ENCODE measurements at regions not wholly inside any gene's neighbourhood (a gene's known extent, or its start where the extent isn't known, plus 50 kb on each side); places are given as distances from the start of the nearest gene placed in this dataset.

DNA sequence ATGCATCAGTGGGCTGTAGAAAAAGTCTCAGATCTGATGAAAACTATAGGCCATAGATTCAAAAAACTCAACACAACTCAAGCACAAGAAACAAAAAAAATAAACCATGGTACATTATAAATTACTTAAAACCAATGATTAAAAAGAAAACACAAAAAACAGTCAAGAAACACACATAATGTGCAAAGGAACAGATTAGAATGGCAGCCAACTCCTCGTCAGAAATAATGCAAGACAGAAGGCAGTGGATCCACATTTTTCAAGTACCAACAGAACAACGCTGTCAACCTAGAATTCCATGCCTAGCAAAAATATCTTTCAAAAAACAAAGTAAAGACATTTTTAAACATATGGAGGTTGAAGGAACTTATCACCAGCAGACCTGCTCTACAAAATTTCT is 69.7 kb downstream of the PSMB1 start:
- no peaks in the 10 kb centered on the region for H3K9me3 ChIP-seq
- no peaks in the 10 kb centered on the region for H3K36me3 ChIP-seq
- no peak overlapping the region for H3K4me3 ChIP-seq
- TF ChIP-seq, protein P1, sequence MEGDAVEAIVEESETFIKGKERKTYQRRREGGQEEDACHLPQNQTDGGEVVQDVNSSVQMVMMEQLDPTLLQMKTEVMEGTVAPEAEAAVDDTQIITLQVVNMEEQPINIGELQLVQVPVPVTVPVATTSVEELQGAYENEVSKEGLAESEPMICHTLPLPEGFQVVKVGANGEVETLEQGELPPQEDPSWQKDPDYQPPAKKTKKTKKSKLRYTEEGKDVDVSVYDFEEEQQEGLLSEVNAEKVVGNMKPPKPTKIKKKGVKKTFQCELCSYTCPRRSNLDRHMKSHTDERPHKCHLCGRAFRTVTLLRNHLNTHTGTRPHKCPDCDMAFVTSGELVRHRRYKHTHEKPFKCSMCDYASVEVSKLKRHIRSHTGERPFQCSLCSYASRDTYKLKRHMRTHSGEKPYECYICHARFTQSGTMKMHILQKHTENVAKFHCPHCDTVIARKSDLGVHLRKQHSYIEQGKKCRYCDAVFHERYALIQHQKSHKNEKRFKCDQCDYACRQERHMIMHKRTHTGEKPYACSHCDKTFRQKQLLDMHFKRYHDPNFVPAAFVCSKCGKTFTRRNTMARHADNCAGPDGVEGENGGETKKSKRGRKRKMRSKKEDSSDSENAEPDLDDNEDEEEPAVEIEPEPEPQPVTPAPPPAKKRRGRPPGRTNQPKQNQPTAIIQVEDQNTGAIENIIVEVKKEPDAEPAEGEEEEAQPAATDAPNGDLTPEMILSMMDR (IDR thresholded peaks at IDR 0.05) = no peak
- TF ChIP-seq POLR2A (IDR thresholded peaks at IDR 0.05) = no peak
- no peak for DNase-seq
- no peak overlapping the region for H3K27ac ChIP-seq
- H3K27me3 ChIP-seq = no peaks in the 10 kb centered on the region
- H3K4me1 ChIP-seq = no peaks in the 10 kb centered on the region

DNA sequence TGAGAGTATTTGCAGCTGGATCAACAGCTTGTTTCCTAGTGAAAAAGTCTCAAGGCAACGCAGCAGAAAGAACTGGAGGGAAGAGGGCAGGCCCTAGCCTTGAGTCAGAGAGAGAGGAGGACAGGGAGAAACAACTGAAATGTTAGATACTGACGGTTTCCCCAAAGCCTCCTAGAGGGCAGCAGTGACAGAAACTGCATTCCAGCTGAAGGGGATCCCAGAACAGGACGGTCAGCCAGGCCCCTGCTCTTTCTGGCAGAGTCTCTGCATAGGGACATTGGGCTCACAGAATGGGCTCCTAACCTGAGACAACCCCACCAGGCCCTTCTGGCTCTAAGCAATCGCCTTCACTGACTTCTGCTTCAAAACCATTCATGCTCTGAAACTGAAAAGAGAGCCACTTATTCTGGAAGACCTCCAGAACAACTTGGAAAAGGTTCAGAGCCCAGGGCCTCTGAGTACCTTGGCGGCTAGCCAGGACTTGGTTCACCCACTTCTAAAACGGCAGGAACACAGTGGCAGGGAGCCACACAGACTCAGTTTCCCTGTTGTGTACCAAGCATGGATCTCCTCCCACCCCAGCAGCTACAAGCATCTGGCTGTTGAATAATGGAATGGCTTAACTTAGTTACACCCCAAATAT is 72.9 kb downstream of the PSMB1 start:
- no peaks in the 10 kb centered on the region for H3K9me3 ChIP-seq
- H3K27ac ChIP-seq = no peak overlapping the region
- H3K36me3 ChIP-seq = no peaks in the 10 kb centered on the region
- no peaks in the 10 kb centered on the region for H3K4me1 ChIP-seq
- TF ChIP-seq, protein P1 (IDR thresholded peaks at IDR 0.05) = no peak
- no peak for TF ChIP-seq POLR2A (IDR thresholded peaks at IDR 0.05)
- no peak overlapping the region for H3K4me3 ChIP-seq
- DNase-seq = no peak
- no peaks in the 10 kb centered on the region for H3K27me3 ChIP-seq

DNA sequence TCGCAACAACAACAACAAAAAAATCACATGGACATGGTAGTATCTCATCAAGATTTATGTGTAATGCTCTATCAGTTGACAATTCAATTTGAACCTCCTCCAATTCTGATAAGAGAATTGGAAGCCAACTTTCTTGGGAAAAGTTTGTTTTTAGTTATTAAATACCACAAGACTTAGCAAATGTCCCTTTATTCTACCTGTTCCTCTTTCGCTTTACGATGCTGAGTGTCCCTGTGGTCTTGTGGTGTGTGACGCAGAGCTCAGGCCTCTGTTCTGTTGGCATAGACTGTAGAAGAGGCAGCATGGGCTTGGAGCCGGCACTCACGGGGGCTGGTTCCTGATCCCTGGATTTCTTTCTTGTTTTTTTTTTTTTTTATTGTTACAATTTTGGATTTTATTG is 76.7 kb downstream of the PSMB1 start:
- DNase-seq = no peak
- Histone ChIP-seq H3K27ac (no peak overlapping the region), H3K27me3 (no peaks in the 10 kb centered on the region), H3K9me3 (no peaks in the 10 kb centered on the region), H3K36me3 (no peaks in the 10 kb centered on the region), H3K4me3 (no peak overlapping the region), H3K4me1 (no peaks in the 10 kb centered on the region)
- TF ChIP-seq, protein P1 (IDR thresholded peaks at IDR 0.05) = no peak
- TF ChIP-seq POLR2A (IDR thresholded peaks at IDR 0.05) = no peak

GRCh38 chr6:170475118-170475517 is 78.0 kb downstream of the PSMB1 start:
- no peak overlapping the region for H3K4me3 ChIP-seq
- no peak overlapping the region for H3K27ac ChIP-seq
- no peaks in the 10 kb centered on the region for H3K9me3 ChIP-seq
- H3K4me1 ChIP-seq = no peaks in the 10 kb centered on the region
- no peak for TF ChIP-seq POLR2A (IDR thresholded peaks at IDR 0.05)
- TF ChIP-seq, protein P1 (IDR thresholded peaks at IDR 0.05) = no peak
- no peak for DNase-seq
- no peaks in the 10 kb centered on the region for H3K36me3 ChIP-seq
- H3K27me3 ChIP-seq = no peaks in the 10 kb centered on the region

DNA sequence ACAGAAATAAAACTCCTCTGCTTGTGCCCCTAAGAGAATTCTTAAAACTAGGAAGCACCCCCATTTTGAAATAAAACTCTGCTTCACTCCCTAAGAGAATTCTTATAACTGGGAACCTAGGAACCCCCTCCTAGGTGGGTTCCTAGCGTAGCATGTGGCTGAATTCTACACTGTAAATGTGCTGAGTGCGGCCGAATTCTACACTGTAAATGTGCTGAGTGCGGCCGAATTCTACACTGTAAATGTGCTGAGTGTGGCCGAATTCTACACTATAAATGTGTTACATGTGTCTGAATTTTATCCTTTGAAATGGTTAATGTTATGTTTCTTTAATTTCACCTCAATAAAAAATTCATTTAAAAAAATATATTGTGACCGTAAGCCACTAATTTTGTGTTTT is 79.3 kb downstream of the PSMB1 start:
- no peaks in the 10 kb centered on the region for H3K4me1 ChIP-seq
- no peaks in the 10 kb centered on the region for H3K9me3 ChIP-seq
- no peaks in the 10 kb centered on the region for H3K27me3 ChIP-seq
- no peaks in the 10 kb centered on the region for H3K36me3 ChIP-seq
- H3K27ac ChIP-seq = no peak overlapping the region
- no peak for DNase-seq
- TF ChIP-seq, protein P1 (IDR thresholded peaks at IDR 0.05) = no peak
- TF ChIP-seq POLR2A (IDR thresholded peaks at IDR 0.05) = no peak
- no peak overlapping the region for H3K4me3 ChIP-seq

- Histone ChIP-seq H3K36me3 (no peaks in the 10 kb centered on the region), H3K4me3 (no peak overlapping the region), H3K9me3 (no peaks in the 10 kb centered on the region), H3K27ac (no peak overlapping the region), H3K27me3 (no peaks in the 10 kb centered on the region), H3K4me1 (no peaks in the 10 kb centered on the region)
- TF ChIP-seq, protein P1 (IDR thresholded peaks at IDR 0.05) = no peak
- TF ChIP-seq POLR2A (IDR thresholded peaks at IDR 0.05) = no peak
- DNase-seq = no peak
Measured at GRCh38 chr6:170473301-170473717, 79.8 kb downstream of the PSMB1 start.
